Psoas muscle (tissue), 7 donors: ENCODE measurements at regions not wholly inside any gene's neighbourhood (a gene's known extent, or its start where the extent isn't known, plus 50 kb on each side); places are given as distances from the start of the nearest gene placed in this dataset.
"Not testable (repeated sequence)": the region's sequence is repeated elsewhere in the genome, so short reads cannot be mapped to it uniquely, and the experiment has no call there.

Experiments
- ATAC-seq, 4 donors: fragments of 200-7000 bp; cut with Tn5 transposase; one replicate each; pipeline ENCODE4 v1.9.1; 2020; ENCODE audit warnings: moderate library complexity in 3 of 4, mild to moderate bottlenecking in 2 of 4
- DNase-seq, 2 donors: peaks; one replicate each; pipeline ENCODE4 v3.0.0-alpha.2; 2020
- H3K27ac ChIP-seq: fragments of 200-600 bp; one replicate; pipeline ENCODE4 v1.8.0; 2022
- H3K27me3 ChIP-seq, 3 donors: fragments of 200-600 bp in 1 of 3; one replicate each; pipeline versions ENCODE4 v1.6.1 to v1.8.0; 2013 to 2022; ENCODE audit warnings: low read length in 2 of 3, mild to moderate bottlenecking in 2 of 3, moderate library complexity in 1 of 3; ENCODE audit not compliant: insufficient read depth in 3 of 3
- H3K36me3 ChIP-seq, 2 donors: fragments of 200-600 bp in 1 of 2; one replicate each; pipeline versions ENCODE4 v1.6.1 to v1.8.0; 2013 to 2022; ENCODE audit warnings: low read depth in 1 of 2, mild to moderate bottlenecking in 1 of 2, moderate library complexity in 1 of 2; ENCODE audit not compliant: insufficient read depth in 1 of 2
- H3K4me1 ChIP-seq: fragments of 200-600 bp; one replicate; pipeline ENCODE4 v1.8.0; 2022
- H3K4me3 ChIP-seq: fragments of 200-600 bp; one replicate; pipeline ENCODE4 v1.8.0; 2022; ENCODE audit warnings: mild to moderate bottlenecking
- H3K9me3 ChIP-seq: fragments of 200-600 bp; one replicate; pipeline ENCODE4 v1.8.0; 2022
- CTCF ChIP-seq: fragments of 200-600 bp; IDR thresholded peaks from one replicate; pipeline ENCODE4 v1.8.0; 2022; ENCODE audit warnings: antibody characterized with exemption
- WGBS, 3 donors: extraction: QIAGEN DNeasy Blood & Tissue Kit; methylation state at CpG; one replicate each; pipeline versions ENCODE4 v1.1.6 to v1.1.7; 2013; 5-methylcytosine and 5-hydroxymethylcytosine counted together
- intact Hi-C, 2 donors: fragments of 100-400 bp; cut with DNase I; formaldehyde crosslinking; loops; one replicate each; pipeline versions ENCODE4 v1.11.0 to v1.14.2; 2022
- donor health status: healthy with polysubstance abuse.
- donor health status: DM: no; HTN: no; CAD: no; lungs with moderate emphysema.
- donor health status: Bipolar disorder and iron deficiency.
- donor health status: healthy.
- donor health status: DM: yes; HTN: yes; CAD: no.
- donor health status: DM: no; HTN: no; CAD: no.
- donor health status: DM: yes; HTN: yes; CAD: no.

GRCh38 chr10:4239186-4239585, 454.2 kb upstream of the KLF6 start:
- DNase-seq (no peak), ATAC-seq (no peak)
- Histone ChIP-seq H3K4me3 (no peak overlapping the region), H3K9me3 (no peaks in the 10 kb centered on the region), H3K36me3 (no peaks in the 10 kb centered on the region), H3K27ac (no peak overlapping the region), H3K27me3 (no peaks in the 10 kb centered on the region), H3K4me1 (peaks cover 31% of the 10 kb centered on the region)
- TF ChIP-seq CTCF = no peak
- 88 to 96% (median 93%) methylated on average over 3 of the region's 3 CpGs for WGBS, 3 donors
- intact Hi-C loops = no loop called here

- H3K9me3 ChIP-seq, H3K27ac ChIP-seq, DNase-seq, intact Hi-C loops, H3K36me3 ChIP-seq, H3K4me3 ChIP-seq, H3K27me3 ChIP-seq, ATAC-seq: not testable (repeated sequence)
- 96 to 99% (median 98%) methylated on average over 2 of the region's 2 CpGs for WGBS, 3 donors
- H3K4me1 ChIP-seq = peaks cover 13% of the 10 kb centered on the region
These were observed 451.9 kb upstream of the KLF6 start for GRCh38 chr10:4236905-4237304.

- H3K4me1 ChIP-seq = no peaks in the 10 kb centered on the region
- ATAC-seq (no peak), DNase-seq (no peak)
- intact Hi-C loops = no loop called here
- TF ChIP-seq CTCF = no peak
- H3K27me3 ChIP-seq = no peaks in the 10 kb centered on the region
- no peaks in the 10 kb centered on the region for H3K36me3 ChIP-seq
- 80 to 88% (median 84%) methylated on average over 8 of the region's 8 CpGs for WGBS, 3 donors
- no peaks in the 10 kb centered on the region for H3K9me3 ChIP-seq
- H3K27ac ChIP-seq = no peak overlapping the region
- no peak overlapping the region for H3K4me3 ChIP-seq
These were observed 449.7 kb upstream of the KLF6 start for GRCh38 chr10:4234661-4235060.

GRCh38 chr10:4231439-4231838, 446.4 kb upstream of the KLF6 start:
- Histone ChIP-seq H3K27me3 (no peaks in the 10 kb centered on the region), H3K36me3 (no peaks in the 10 kb centered on the region), H3K9me3 (no peaks in the 10 kb centered on the region), H3K27ac (no peak overlapping the region), H3K4me1 (no peaks in the 10 kb centered on the region), H3K4me3 (no peak overlapping the region)
- WGBS, 3 donors = 94 to 96% (median 95%) methylated on average over 7 of the region's 7 CpGs
- intact Hi-C loops = no loop called here
- no peak for DNase-seq
- TF ChIP-seq CTCF = no peak
- ATAC-seq = no peak

GRCh38 chr10:4230036-4230435, 445.0 kb upstream of the KLF6 start:
- DNase-seq = no peak
- Histone ChIP-seq H3K4me1 (no peaks in the 10 kb centered on the region), H3K36me3 (no peaks in the 10 kb centered on the region), H3K4me3 (no peak overlapping the region), H3K27me3 (no peaks in the 10 kb centered on the region), H3K27ac (no peak overlapping the region), H3K9me3 (no peaks in the 10 kb centered on the region)
- TF ChIP-seq CTCF = no peak
- WGBS, 3 donors = 94 to 100% (median 97%) methylated on average over 1 of the region's 1 CpG
- intact Hi-C loops = no loop called here
- ATAC-seq = no peak
